OCI-LY1 (cell line): ENCODE measurements at regions not wholly inside any gene's neighbourhood (a gene's known extent, or its start where the extent isn't known, plus 50 kb on each side); places are given as distances from the start of the nearest gene placed in this dataset.

ENCODE experiments used
- CTCF ChIP-seq: fragments of 200-600 bp; sonication (generic), shearing (Covaris generic); IDR thresholded peaks from 2 replicates; pipeline ENCODE4 v1.5.1; 2017; ENCODE audit warnings: mild to moderate bottlenecking, antibody characterized with exemption, low read length, moderate library complexity, mixed read lengths
- EZH2 ChIP-seq: fragments of 200-600 bp; sonication (generic), shearing (Covaris generic); IDR thresholded peaks from 2 replicates; pipeline ENCODE4 v1.8.0; 2017; ENCODE audit warnings: borderline replicate concordance, mixed run types, mild to moderate bottlenecking, antibody characterized with exemption, low read length, moderate library complexity, mixed read lengths

DNA sequence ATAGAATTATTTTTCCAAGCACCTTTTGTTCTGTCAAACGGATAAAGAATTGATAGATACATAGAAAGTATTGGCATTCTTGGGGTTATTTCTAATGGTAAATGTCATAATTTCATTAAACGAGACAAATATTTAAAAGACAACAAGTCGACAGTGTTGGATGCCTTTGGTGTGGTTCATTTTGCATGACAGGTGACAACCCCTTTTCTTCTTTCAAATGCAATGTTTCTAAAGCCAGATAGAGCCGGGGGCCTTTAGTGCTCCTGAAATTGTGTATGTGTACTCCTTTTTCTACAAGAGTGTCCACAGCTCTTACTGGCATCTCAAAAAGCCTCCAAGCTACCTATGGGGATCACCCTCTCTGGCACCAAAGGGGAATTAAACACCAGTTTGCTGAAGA lies 350.8 kb upstream of the ID2 start:
- TF ChIP-seq CTCF (no peak), EZH2 (no peak)
